A673 (cell line): ENCODE measurements at regions not wholly inside any gene's neighbourhood (a gene's known extent, or its start where the extent isn't known, plus 50 kb on each side); places are given as distances from the start of the nearest gene placed in this dataset.

Source experiments
- BruUV-seq: library from RNA; stranded (reverse); fragments of 400-500 nt; replicated peaks from 2 replicates; lab custom pipeline; 2021; lab: Mats Ljungman, UMichigan
- CTCF ChIA-PET: fragments of 300-600 bp; sonication (Branson Sonifier 250); formaldehyde crosslinking; loops from one replicate; lab custom pipeline; 2022; ENCODE audit warnings: antibody characterized with exemption; lab: Charles Lee
- POLR2A ChIA-PET: fragments of 300-600 bp; sonication (Branson Sonifier 250); formaldehyde crosslinking; loops from one replicate; lab custom pipeline; 2022; ENCODE audit warnings: antibody characterized with exemption; ENCODE audit not compliant: low non-redundant PET; lab: Charles Lee
- DNase-seq: peaks from one replicate; pipeline ENCODE4 v3.0.0-alpha.2; 2015; ENCODE audit warnings: low spot score
- H3K27ac ChIP-seq: fragments of 200-600 bp; sonication (generic); 2 replicates; pipeline ENCODE4 v1.5.1; 2016; ENCODE audit warnings: mixed run types, low read depth, mild to moderate bottlenecking, mixed read lengths, antibody characterized with exemption, low read length; ENCODE audit not compliant: poor library complexity, severe bottlenecking
- H3K27me3 ChIP-seq: fragments of 200-600 bp; sonication (generic); replicated peaks from 2 replicates; pipeline ENCODE4 v1.6.1; 2017; ENCODE audit warnings: mixed run types, low read depth, mild to moderate bottlenecking, mixed read lengths, antibody characterized with exemption, low read length; ENCODE audit not compliant: insufficient read depth, poor library complexity
- H3K36me3 ChIP-seq: fragments of 200-600 bp; sonication (generic); 2 replicates; pipeline ENCODE4 v1.6.1; 2016; ENCODE audit warnings: mixed run types, mild to moderate bottlenecking, mixed read lengths, antibody characterized with exemption, low read length; ENCODE audit not compliant: insufficient read depth, poor library complexity, severe bottlenecking
- H3K4me1 ChIP-seq: fragments of 200-600 bp; sonication (generic); 2 replicates; pipeline ENCODE4 v1.6.1; 2017; ENCODE audit warnings: mixed run types, mild to moderate bottlenecking, mixed read lengths, antibody characterized with exemption, low read length; ENCODE audit not compliant: insufficient read depth, poor library complexity, severe bottlenecking
- H3K4me3 ChIP-seq: fragments of 200-600 bp; sonication (generic); 2 replicates; pipeline ENCODE4 v1.5.1; 2016; ENCODE audit warnings: low read depth, mixed run types, mild to moderate bottlenecking, mixed read lengths, low read length; ENCODE audit not compliant: poor library complexity, severe bottlenecking
- H3K9me3 ChIP-seq: fragments of 200-600 bp; sonication (generic); 2 replicates; pipeline ENCODE4 v1.6.1; 2016; ENCODE audit warnings: mixed run types, low read depth, mild to moderate bottlenecking, mixed read lengths, antibody characterized with exemption, low read length; ENCODE audit not compliant: poor library complexity, severe bottlenecking
- CTCF ChIP-seq: fragments of 300-800, 200-600 bp; sonication (generic); conservative IDR thresholded peaks from 2 replicates; pipeline ENCODE4 v1.5.1; 2017; ENCODE audit warnings: low read depth, mild to moderate bottlenecking, antibody characterized with exemption, low read length, moderate library complexity, mixed read lengths
- EZH2 ChIP-seq: fragments of 200-600 bp; sonication (generic); IDR thresholded peaks from 2 replicates; pipeline ENCODE4 v1.6.1; 2017; ENCODE audit warnings: borderline replicate concordance, low read depth, mild to moderate bottlenecking, mixed read lengths, antibody characterized with exemption, low read length; ENCODE audit not compliant: poor library complexity, severe bottlenecking
- intact Hi-C: fragments of 100-400 bp; cut with micrococcal nuclease; formaldehyde crosslinking; loops from one replicate; pipeline ENCODE4 v1.10.0; 2022; ENCODE audit not compliant: unreplicated experiment

DNA sequence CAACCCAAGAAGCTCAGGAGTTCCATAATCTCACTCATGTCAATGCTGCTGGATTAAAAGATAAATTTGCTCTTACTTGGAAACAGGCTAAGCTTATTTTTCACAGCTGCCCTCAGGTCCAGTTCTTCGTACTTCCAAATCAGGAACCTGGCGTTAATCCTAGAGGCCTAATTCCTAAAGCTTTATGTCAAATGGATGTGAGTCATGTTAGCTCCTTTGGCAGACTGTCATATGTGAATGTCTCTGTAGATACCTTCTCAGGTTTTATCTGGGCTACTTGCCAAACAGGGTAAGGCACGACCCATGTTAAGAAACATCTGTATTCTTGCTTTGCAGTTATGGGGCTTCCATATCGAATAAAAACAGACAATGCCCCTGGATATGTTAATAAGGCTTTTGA is 504.6 kb downstream of the ALG10 start:
- H3K4me1 ChIP-seq, result no peaks in the 10 kb centered on the region
- TF ChIP-seq CTCF, result no peak
- no peak for TF ChIP-seq EZH2
- H3K27ac ChIP-seq, result no peak overlapping the region
- ChIA-PET POLR2A (no interaction called here), CTCF (no interaction called here)
- no peaks in the 10 kb centered on the region for H3K36me3 ChIP-seq
- intact Hi-C loops, result no loop called here
- DNase-seq, result no peak
- BruUV-seq, result no TSS peak
- H3K9me3 ChIP-seq, result peaks cover 32% of the 10 kb centered on the region
- H3K27me3 ChIP-seq, result no peaks in the 10 kb centered on the region
- H3K4me3 ChIP-seq, result no peak overlapping the region

GRCh38 chr12:34547276-34547675 is 525.0 kb downstream of the ALG10 start:
- TF ChIP-seq CTCF (no peak), EZH2 (no peak)
- no peaks in the 10 kb centered on the region for H3K4me1 ChIP-seq
- no peak overlapping the region for H3K4me3 ChIP-seq
- POLR2A ChIA-PET, result no interaction called here
- no peak for DNase-seq
- no TSS peak for BruUV-seq
- CTCF ChIA-PET, result no interaction called here
- intact Hi-C loops, result loop anchor here (5.0 kb wide), 1 partner anchor 85 kb away; no protein-coding TSS in a partner anchor
- H3K36me3 ChIP-seq, result no peaks in the 10 kb centered on the region
- peaks cover 92% of the 10 kb centered on the region for H3K9me3 ChIP-seq
- no peak overlapping the region for H3K27ac ChIP-seq
- no peaks in the 10 kb centered on the region for H3K27me3 ChIP-seq

GRCh38 chr12:34591966-34592365 is 569.7 kb downstream of the ALG10 start:
- no peak for DNase-seq
- H3K9me3 ChIP-seq, result peaks cover 82% of the 10 kb centered on the region
- H3K4me3 ChIP-seq, result no peak overlapping the region
- intact Hi-C loops, result loop anchor here (10.0 kb wide), 1 partner anchor 77 kb away; no protein-coding TSS in a partner anchor
- no TSS peak for BruUV-seq
- H3K36me3 ChIP-seq, result no peaks in the 10 kb centered on the region
- TF ChIP-seq EZH2, result no peak
- no peak for TF ChIP-seq CTCF
- H3K27me3 ChIP-seq, result no peaks in the 10 kb centered on the region
- ChIA-PET CTCF (no interaction called here), POLR2A (no interaction called here)
- no peaks in the 10 kb centered on the region for H3K4me1 ChIP-seq
- no peak overlapping the region for H3K27ac ChIP-seq
